ENCODE measurements at regions not wholly inside any gene's neighbourhood (a gene's known extent, or its start where the extent isn't known, plus 50 kb on each side); places are given as distances from the start of the nearest gene placed in this dataset.

- no peak for DNase-seq
- TF ChIP-seq POLR2A (IDR thresholded peaks at IDR 0.05) = no peak
- TF ChIP-seq, protein P1, sequence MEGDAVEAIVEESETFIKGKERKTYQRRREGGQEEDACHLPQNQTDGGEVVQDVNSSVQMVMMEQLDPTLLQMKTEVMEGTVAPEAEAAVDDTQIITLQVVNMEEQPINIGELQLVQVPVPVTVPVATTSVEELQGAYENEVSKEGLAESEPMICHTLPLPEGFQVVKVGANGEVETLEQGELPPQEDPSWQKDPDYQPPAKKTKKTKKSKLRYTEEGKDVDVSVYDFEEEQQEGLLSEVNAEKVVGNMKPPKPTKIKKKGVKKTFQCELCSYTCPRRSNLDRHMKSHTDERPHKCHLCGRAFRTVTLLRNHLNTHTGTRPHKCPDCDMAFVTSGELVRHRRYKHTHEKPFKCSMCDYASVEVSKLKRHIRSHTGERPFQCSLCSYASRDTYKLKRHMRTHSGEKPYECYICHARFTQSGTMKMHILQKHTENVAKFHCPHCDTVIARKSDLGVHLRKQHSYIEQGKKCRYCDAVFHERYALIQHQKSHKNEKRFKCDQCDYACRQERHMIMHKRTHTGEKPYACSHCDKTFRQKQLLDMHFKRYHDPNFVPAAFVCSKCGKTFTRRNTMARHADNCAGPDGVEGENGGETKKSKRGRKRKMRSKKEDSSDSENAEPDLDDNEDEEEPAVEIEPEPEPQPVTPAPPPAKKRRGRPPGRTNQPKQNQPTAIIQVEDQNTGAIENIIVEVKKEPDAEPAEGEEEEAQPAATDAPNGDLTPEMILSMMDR (IDR thresholded peaks at IDR 0.05) = no peak
- H3K4me3 ChIP-seq = no peak overlapping the region
These were observed 401.0 kb upstream of the UBE2E3 start for GRCh38 chr2:180579388-180579787.

GRCh38 chr2:180578441-180578840, 402.0 kb upstream of the UBE2E3 start:
- no peak for ATAC-seq
- intact Hi-C loops (cut with DNase I) = no loop called here
- Histone ChIP-seq H3K27me3 (no peaks in the 10 kb centered on the region), H3K4me1 (no peaks in the 10 kb centered on the region), H3K9me3 (no peaks in the 10 kb centered on the region), H3K4me3 (no peak overlapping the region), H3K36me3 (no peaks in the 10 kb centered on the region), H3K27ac (no peak overlapping the region)
- WGBS (ENCODE audit: insufficient coverage, low coverage, low lambda C conversion rate, missing lambda C conversion rate) = 79% methylated on average over 1 of the region's 1 CpG
- TF ChIP-seq, protein P1 (IDR thresholded peaks at IDR 0.05) = no peak
- TF ChIP-seq POLR2A (IDR thresholded peaks at IDR 0.05) = no peak
- DNase-seq = no peak

More at GRCh38 chr2:180579388-180579787, 401.0 kb upstream of the UBE2E3 start:
- intact Hi-C loops (cut with DNase I) = no loop called here
- no peak for ATAC-seq
- no peaks in the 10 kb centered on the region for H3K9me3 ChIP-seq
- WGBS (ENCODE audit: insufficient coverage, low coverage, low lambda C conversion rate, missing lambda C conversion rate) = 42% methylated on average over 2 of the region's 2 CpGs
- H3K36me3 ChIP-seq = no peaks in the 10 kb centered on the region
- H3K27ac ChIP-seq = no peak overlapping the region
- no peaks in the 10 kb centered on the region for H3K4me1 ChIP-seq
- H3K27me3 ChIP-seq = no peaks in the 10 kb centered on the region

- TF ChIP-seq, protein P1 (IDR thresholded peaks at IDR 0.05) = no peak
- no peak for TF ChIP-seq POLR2A (IDR thresholded peaks at IDR 0.05)
- Histone ChIP-seq H3K4me1 (no peaks in the 10 kb centered on the region), H3K36me3 (no peaks in the 10 kb centered on the region), H3K27ac (no peak overlapping the region), H3K9me3 (no peaks in the 10 kb centered on the region), H3K27me3 (no peaks in the 10 kb centered on the region), H3K4me3 (no peak overlapping the region)
- ATAC-seq (no peak), DNase-seq (no peak)
- intact Hi-C loops (cut with DNase I) = no loop called here
- 53% methylated on average over 3 of the region's 3 CpGs for WGBS (ENCODE audit: insufficient coverage, low coverage, low lambda C conversion rate, missing lambda C conversion rate)
These were observed 402.8 kb upstream of the UBE2E3 start for GRCh38 chr2:180577567-180577966.

- Histone ChIP-seq H3K4me1 (no peaks in the 10 kb centered on the region), H3K27ac (no peak overlapping the region), H3K27me3 (no peaks in the 10 kb centered on the region), H3K9me3 (no peaks in the 10 kb centered on the region), H3K4me3 (no peak overlapping the region), H3K36me3 (no peaks in the 10 kb centered on the region)
- intact Hi-C loops (cut with DNase I) = no loop called here
- DNase-seq (no peak), ATAC-seq (no peak)
- 81% methylated on average over 2 of the region's 3 CpGs for WGBS (ENCODE audit: insufficient coverage, low coverage, low lambda C conversion rate, missing lambda C conversion rate)
- TF ChIP-seq, protein P1 (IDR thresholded peaks at IDR 0.05) = no peak
- no peak for TF ChIP-seq POLR2A (IDR thresholded peaks at IDR 0.05)
These were observed 406.5 kb upstream of the UBE2E3 start for GRCh38 chr2:180573951-180574350.

DNA sequence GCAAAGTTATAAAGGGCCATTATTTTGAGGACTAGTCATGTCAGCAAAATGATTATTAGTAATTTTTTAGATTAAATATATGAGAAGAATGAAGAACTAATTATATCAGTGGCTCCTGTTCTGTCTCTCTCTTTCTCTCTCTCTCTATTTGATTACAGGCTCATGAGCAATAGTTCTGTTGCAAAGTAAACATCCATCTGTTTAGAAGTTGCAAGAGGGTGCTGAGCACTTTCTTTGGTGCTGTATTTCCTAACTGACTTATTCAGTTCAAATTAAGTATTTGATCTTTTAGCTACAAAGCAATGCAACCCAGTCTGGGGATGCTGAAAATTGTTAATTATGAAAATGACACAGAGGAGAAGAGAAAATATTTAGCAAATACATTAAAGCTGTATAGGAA, 408.1 kb upstream of the UBE2E3 start:
- H3K27ac ChIP-seq = no peak overlapping the region
- H3K4me3 ChIP-seq = no peak overlapping the region
- intact Hi-C loops (cut with DNase I) = no loop called here
- ATAC-seq = peak in 1 of 4 donors; percentile 70
- H3K4me1 ChIP-seq = no peaks in the 10 kb centered on the region
- H3K9me3 ChIP-seq = no peaks in the 10 kb centered on the region
- TF ChIP-seq, protein P1 (IDR thresholded peaks at IDR 0.05) = no peak
- TF ChIP-seq POLR2A (IDR thresholded peaks at IDR 0.05) = no peak
- DNase-seq = no peak
- H3K36me3 ChIP-seq = no peaks in the 10 kb centered on the region
- no peaks in the 10 kb centered on the region for H3K27me3 ChIP-seq

Measured in right lobe of liver (tissue), 6 donors.